Stimulated activated effector memory CD8-positive, alpha-beta T cell treated with anti-CD3 and anti-CD28 coated beads, Interleukin-12 subunit alpha, Interleukin-12 subunit beta, amount 100 ng/mL, for 72 hours (primary cell): ENCODE measurements at regions not wholly inside any gene's neighbourhood (a gene's known extent, or its start where the extent isn't known, plus 50 kb on each side); places are given as distances from the start of the nearest gene placed in this dataset.
"Not testable (repeated sequence)": the region's sequence is repeated elsewhere in the genome, so short reads cannot be mapped to it uniquely, and the experiment has no call there.

Experiments
- ATAC-seq: fragments of 150-1000 bp; cut with Tn5 transposase; 2 replicates; pipeline ENCODE4 v1.10.0; 2021
- DNase-seq, 2 donors: peaks; one replicate each; pipeline ENCODE4 v3.0.0; 2021 to 2022; ENCODE audit warnings: low spot score in 2 of 2
- H3K27ac Mint-ChIP-seq: one replicate; pipeline ENCODE4 v1.8.0; 2022; ENCODE audit warnings: mild to moderate bottlenecking, mixed read lengths
- H3K36me3 Mint-ChIP-seq: one replicate; pipeline ENCODE4 v1.8.0; 2022; ENCODE audit warnings: mild to moderate bottlenecking, mixed read lengths
- H3K4me1 Mint-ChIP-seq: one replicate; pipeline ENCODE4 v1.8.0; 2022; ENCODE audit warnings: mixed read lengths
- H3K4me3 Mint-ChIP-seq: one replicate; pipeline ENCODE4 v1.8.0; 2022; ENCODE audit warnings: mild to moderate bottlenecking, mixed read lengths
- H3K9me3 Mint-ChIP-seq: one replicate; pipeline ENCODE4 v1.8.0; 2022; ENCODE audit warnings: mixed read lengths

DNA sequence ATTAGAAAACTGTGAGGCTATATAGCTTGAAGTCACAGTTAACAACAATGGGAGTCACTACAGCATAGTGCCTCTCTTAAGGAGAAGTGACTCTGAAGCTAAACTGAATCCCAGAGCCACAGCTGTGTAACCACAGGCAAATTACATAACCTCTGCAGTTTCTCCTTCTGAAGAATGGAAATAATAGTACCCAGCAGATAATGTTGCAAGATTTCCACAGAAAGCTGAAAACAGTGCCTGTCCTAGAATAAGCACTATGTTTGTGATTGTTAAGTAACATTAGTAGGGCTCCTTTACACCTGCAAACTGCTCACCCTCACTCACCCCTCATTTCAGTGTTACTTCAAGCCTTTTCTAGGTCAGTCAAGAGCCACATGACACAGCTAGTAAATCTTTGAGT lies 886.7 kb downstream of the PLA2G4A start:
- ATAC-seq (no peak), DNase-seq (no peak)
- Mint-ChIP-seq H3K9me3 (peaks cover 18% of the 10 kb centered on the region), H3K27ac (no peak overlapping the region), H3K4me3 (no peak overlapping the region), H3K36me3 (no peaks in the 10 kb centered on the region), H3K4me1 (no peaks in the 10 kb centered on the region)

DNA sequence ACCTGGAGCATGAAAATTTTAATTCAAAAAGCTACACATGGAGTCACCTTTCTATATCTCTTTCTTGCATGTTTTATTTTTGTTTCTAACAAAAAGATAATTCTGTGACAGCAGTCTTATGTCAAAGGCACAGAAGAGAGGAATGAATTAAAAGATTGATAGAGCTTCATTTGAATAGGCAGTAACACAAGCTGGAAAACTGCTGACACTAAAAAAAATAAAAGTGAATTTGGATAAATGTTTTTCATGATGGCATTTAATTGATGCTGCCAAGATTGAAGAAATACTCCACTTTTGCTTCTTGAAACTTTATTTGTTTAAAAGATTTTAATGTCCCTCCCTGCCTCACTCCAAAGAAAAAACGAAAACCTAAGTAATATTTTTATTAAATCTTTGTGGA lies 887.4 kb downstream of the PLA2G4A start:
- no peak for ATAC-seq
- DNase-seq: no peak
- Mint-ChIP-seq H3K4me1 (no peaks in the 10 kb centered on the region), H3K36me3 (no peaks in the 10 kb centered on the region), H3K9me3 (peaks cover 11% of the 10 kb centered on the region), H3K27ac (no peak overlapping the region), H3K4me3 (no peak overlapping the region)

DNA sequence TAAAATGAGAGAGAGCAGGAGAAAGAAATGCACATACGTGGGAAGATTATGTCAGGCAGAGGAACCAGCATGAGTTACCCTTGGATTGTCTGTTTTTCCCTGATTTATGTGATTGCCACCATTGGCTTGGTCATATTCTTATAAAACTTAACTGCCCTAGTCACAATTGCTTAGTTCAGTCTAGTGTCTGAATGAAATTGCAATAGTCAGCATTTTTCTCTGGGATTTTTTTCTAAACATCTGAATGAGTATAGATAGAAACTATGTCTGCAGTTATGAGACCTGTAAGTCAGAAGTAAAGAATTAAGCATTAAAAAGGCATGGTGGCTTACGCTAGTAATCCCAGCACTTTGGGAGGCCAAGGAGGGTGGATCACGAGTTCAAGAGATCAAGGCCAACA lies 889.8 kb downstream of the PLA2G4A start:
- no peak overlapping the region for H3K4me3 Mint-ChIP-seq
- H3K4me1 Mint-ChIP-seq: no peaks in the 10 kb centered on the region
- no peak overlapping the region for H3K27ac Mint-ChIP-seq
- H3K36me3 Mint-ChIP-seq: no peaks in the 10 kb centered on the region
- H3K9me3 Mint-ChIP-seq: peaks cover 8% of the 10 kb centered on the region
- no peak for DNase-seq
- no peak for ATAC-seq

DNA sequence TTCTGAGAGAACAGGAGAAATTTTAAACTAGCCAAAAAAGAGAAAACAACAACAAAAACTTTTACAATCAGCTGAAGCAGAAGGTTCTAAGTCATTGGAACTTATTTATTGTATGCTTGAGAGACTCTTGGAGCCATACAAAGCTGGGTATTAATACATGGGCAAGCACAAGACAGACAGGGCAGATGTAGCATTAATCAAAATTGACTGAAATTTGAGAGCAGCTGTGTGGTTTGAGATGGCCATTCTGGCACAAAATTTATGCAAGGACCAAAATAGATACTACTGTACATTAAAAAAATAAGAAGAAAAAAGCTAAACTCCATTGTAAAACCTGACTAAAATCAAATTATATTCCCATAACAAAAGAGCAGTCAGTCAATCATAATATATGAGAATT lies 892.5 kb downstream of the PLA2G4A start:
- Mint-ChIP-seq H3K4me1 (no peaks in the 10 kb centered on the region), H3K9me3 (peaks cover 5% of the 10 kb centered on the region), H3K4me3 (no peak overlapping the region), H3K36me3 (no peaks in the 10 kb centered on the region), H3K27ac (no peak overlapping the region)
- ATAC-seq (no peak), DNase-seq (no peak)

DNA sequence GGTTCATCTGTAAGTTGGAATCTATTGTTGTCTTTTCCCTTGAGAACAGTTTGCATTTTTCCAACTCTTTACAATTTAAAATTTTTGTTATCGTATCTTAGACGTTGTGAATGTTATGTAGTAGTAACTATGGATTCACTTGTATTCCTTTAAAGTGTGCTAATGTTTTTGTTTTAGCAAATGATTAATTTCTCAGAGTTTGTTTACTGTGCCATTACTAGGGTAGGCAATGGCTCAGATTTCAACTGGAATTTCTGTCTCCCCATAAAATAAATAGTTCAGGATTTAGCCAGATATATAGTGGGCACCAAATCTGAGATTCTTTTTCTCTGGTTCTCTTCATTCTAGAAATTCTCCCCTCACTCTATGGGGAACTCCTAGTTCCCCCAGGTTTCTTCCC lies 896.5 kb downstream of the PLA2G4A start:
- Mint-ChIP-seq H3K27ac (no peak overlapping the region), H3K4me1 (no peaks in the 10 kb centered on the region), H3K9me3 (peaks cover 5% of the 10 kb centered on the region), H3K36me3 (no peaks in the 10 kb centered on the region), H3K4me3 (no peak overlapping the region)
- ATAC-seq: no peak
- no peak for DNase-seq

DNA sequence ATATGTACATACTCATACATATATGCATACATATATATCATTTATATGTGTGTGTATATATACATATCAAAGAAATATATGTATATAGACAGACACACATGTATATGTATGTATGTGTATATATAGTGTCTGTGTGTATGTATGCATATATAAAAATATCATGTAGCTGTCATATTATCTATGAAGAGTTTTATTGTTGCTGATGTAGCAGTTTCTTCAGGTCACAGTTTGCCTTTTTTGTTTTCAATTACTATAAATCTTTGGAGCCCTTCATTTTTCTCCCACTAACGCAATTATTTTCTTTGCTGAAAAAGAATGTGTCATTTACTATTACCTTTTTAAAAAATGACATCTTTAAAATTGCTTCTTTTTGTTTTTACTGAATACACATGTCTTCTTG lies 904.5 kb downstream of the PLA2G4A start:
- Mint-ChIP-seq H3K4me1 (no peaks in the 10 kb centered on the region), H3K9me3 (peaks cover 18% of the 10 kb centered on the region), H3K27ac (no peak overlapping the region), H3K4me3 (no peak overlapping the region), H3K36me3 (no peaks in the 10 kb centered on the region)
- ATAC-seq (no peak), DNase-seq (no peak)

DNA sequence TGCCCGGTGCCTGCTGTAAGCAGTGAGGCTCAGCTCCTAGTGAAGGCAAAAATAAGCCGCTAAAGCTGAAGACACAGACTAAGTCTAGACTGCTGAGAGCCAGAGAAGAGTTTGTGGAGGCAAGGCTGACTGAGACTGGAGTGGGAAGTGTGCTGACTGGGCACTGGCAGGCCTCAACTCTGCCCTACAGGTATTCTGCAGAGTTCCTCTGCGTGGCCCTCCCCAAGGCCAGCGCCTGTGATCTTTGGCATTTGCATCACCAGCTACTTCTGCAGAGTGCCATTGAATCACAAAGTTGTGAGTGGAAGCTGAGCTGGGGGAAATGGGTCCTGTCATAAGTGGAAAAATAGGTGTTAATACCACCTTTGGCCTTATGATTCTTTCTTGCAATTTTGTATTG lies 905.7 kb downstream of the PLA2G4A start:
- no peaks in the 10 kb centered on the region for H3K36me3 Mint-ChIP-seq
- H3K9me3 Mint-ChIP-seq: peaks cover 16% of the 10 kb centered on the region
- H3K4me1 Mint-ChIP-seq: no peaks in the 10 kb centered on the region
- H3K4me3 Mint-ChIP-seq: no peak overlapping the region
- no peak overlapping the region for H3K27ac Mint-ChIP-seq
- ATAC-seq: no peak
- no peak for DNase-seq

DNA sequence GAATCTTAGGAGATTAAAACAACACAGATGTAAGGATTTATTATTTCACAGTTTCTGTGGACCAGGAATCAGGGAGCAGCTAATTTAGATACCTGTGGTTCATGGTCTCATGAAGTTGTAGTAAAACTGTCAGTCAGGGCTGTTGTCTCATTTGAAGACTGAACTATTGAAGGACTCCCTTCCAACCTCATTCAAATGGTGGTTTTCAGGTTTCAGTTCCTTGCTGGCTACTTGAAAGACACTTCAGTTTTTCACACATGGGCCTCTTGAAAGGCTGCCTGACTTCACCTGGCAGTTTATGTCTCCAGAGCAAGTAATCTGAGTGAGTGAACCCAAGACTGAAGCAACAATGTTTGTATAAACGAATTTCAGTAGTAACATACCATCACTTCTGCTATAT lies 915.9 kb downstream of the PLA2G4A start:
- Mint-ChIP-seq H3K9me3 (peaks cover 10% of the 10 kb centered on the region), H3K4me3 (no peak overlapping the region), H3K27ac (no peak overlapping the region), H3K4me1 (no peaks in the 10 kb centered on the region), H3K36me3 (no peaks in the 10 kb centered on the region)
- DNase-seq (no peak), ATAC-seq (no peak)

DNA sequence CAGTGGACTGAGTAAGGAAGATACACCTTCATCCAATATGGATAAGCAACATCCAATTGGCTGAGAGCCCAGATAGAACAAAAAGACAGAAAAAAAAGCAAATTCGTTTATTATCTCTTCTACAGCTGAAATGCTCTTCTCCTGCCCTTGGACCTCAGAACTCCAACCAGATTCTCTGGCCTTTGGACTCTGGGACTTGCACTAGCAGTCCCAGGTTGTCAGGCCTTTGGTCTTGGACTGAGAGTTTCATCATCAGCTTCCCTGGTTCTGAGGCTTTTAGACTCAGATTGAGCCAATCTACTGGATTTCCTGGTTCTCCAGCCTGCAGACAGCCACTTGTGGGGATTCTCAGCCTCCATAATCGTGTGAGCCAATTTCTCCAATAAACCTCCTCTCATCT lies 926.8 kb downstream of the PLA2G4A start:
- H3K4me3 Mint-ChIP-seq: no peak overlapping the region

DNA sequence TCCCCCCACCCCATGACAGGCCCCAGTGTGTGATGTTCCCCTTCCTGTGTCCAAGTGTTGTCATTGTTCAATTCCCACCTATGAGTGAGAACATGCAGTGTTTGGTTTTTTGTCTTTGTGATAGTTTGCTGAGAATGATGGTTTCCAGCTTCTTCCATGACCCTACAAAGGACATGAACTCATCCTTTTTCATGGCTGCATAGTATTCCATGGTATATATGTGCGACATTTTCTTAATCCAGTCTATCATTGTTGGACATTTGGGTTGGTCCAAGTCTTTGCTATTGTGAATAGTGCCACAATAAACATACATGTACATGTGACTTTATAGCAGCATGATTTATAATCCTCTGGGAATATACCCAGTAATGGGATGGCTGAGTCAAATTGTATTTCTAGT lies 927.9 kb downstream of the PLA2G4A start:
- not testable (repeated sequence) for H3K4me3 Mint-ChIP-seq, DNase-seq, H3K27ac Mint-ChIP-seq, ATAC-seq, H3K9me3 Mint-ChIP-seq, H3K36me3 Mint-ChIP-seq, H3K4me1 Mint-ChIP-seq

More for the DNA sequence above, 926.8 kb downstream of the PLA2G4A start:
- ATAC-seq (no peak), DNase-seq (no peak)
- peaks cover 12% of the 10 kb centered on the region for H3K9me3 Mint-ChIP-seq
- H3K4me1 Mint-ChIP-seq: no peaks in the 10 kb centered on the region
- no peak overlapping the region for H3K27ac Mint-ChIP-seq
- no peaks in the 10 kb centered on the region for H3K36me3 Mint-ChIP-seq

DNA sequence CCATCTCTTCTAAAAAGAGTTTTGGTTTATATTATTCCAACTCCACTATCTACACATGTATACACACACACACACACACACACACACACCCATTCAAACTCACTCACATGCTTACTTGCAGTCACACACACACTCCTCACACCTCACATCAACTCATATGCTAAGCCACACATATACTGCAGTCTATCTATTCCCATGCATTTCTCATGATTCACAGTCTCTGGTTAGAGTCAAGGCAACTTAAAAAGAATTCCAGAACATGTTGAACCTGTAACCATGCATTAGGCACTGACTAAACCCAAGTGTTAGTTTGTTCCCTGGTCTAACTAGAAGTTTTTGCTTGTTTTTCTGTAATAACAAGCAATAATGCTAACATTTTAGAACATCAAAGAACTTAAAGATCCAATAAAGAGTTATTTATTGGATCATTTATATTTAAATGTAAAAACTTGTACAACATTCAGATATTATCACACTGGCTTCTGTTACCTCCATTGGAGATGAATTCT lies 931.1 kb downstream of the PLA2G4A start:
- no peaks in the 10 kb centered on the region for H3K36me3 Mint-ChIP-seq
- ATAC-seq (no peak), DNase-seq (no peak)
- no peaks in the 10 kb centered on the region for H3K4me1 Mint-ChIP-seq
- H3K9me3 Mint-ChIP-seq: peaks cover 6% of the 10 kb centered on the region
- H3K4me3 Mint-ChIP-seq: no peak overlapping the region
- no peak overlapping the region for H3K27ac Mint-ChIP-seq

DNA sequence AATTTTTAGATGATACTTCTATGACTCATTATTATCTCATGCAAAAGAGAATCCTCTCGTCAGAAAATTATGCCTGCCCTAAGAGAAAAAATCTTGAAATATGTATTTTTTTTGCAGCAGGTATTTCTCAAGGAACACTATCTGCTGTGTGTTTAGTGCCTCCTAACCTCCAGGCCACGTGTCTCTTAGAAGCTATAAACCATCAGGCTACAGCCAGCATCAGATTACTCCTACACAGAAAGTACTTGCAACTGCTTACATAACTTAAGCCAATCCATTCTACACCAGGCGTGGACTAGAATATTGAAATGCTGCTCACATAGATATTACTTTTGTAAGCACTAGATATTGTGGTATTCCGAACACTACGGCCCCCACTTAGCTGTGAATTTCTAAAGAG lies 933.4 kb downstream of the PLA2G4A start:
- H3K4me3 Mint-ChIP-seq: no peak overlapping the region
- H3K9me3 Mint-ChIP-seq: peaks cover 12% of the 10 kb centered on the region
- no peaks in the 10 kb centered on the region for H3K4me1 Mint-ChIP-seq
- no peaks in the 10 kb centered on the region for H3K36me3 Mint-ChIP-seq
- ATAC-seq (no peak), DNase-seq (no peak)
- H3K27ac Mint-ChIP-seq: no peak overlapping the region

DNA sequence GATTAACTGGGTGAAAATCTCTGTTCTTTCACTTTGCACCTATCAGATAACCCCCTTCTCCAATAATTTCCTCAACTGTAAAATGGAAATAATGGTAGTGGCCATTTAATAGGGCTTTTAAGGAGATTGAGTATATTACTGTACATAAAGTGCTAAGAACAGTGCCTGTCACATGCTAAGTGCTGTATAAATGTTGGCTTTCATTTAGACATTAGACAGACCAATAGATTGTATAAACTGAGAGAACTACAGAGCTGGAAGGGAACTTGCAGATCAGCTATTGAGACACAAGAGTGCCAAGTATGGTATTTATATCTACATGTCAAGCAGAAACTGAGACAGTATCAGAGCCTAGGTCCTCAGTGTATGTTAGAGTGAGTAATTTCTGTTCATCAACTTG lies 934.7 kb downstream of the PLA2G4A start:
- DNase-seq (no peak), ATAC-seq (no peak)
- Mint-ChIP-seq H3K36me3 (no peaks in the 10 kb centered on the region), H3K4me1 (no peaks in the 10 kb centered on the region), H3K27ac (no peak overlapping the region), H3K4me3 (no peak overlapping the region), H3K9me3 (peaks cover 19% of the 10 kb centered on the region)

DNA sequence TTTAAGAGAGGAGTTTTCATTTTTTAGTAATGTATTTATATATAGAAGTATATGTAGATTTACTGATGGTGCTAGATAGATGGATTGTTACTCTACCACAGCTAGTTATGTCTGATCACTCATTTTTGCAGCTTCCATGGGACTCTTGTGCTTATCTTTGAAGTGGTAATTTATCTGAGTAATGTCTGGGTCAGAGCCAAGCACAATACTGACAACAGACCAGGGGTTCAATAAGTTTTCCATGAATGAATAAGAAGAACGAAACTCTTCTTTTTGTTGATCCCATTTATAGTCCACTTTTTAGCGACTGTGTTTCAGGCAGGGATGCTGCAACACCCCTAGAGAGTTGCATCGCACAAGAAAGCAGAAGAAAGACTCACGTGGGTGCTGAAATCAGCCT lies 935.2 kb downstream of the PLA2G4A start:
- H3K4me3 Mint-ChIP-seq: no peak overlapping the region
- no peaks in the 10 kb centered on the region for H3K4me1 Mint-ChIP-seq
- H3K36me3 Mint-ChIP-seq: no peaks in the 10 kb centered on the region
- no peak overlapping the region for H3K27ac Mint-ChIP-seq
- ATAC-seq (no peak), DNase-seq (no peak)
- peaks cover 19% of the 10 kb centered on the region for H3K9me3 Mint-ChIP-seq

DNA sequence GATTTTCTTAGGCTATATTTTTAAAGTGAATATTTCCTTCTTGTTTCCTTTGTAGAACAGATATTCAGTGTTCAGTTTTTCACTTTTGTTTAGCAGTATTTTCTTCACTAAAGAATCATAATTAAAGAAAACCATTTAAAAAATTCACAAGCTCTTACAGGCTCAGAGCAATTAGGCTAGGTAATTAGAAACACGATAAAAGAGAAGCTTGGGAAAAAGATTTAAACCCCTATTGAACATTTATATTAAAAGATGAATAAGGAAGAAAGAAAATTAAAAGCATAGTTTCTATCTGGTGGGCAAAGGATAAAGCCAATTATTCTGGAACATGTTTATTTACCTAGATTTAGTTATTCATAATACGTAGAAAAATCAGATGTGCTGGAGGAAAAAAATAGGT lies 942.6 kb downstream of the PLA2G4A start:
- Mint-ChIP-seq H3K9me3 (peaks cover 15% of the 10 kb centered on the region), H3K4me3 (no peak overlapping the region)
- no peak for ATAC-seq

DNA sequence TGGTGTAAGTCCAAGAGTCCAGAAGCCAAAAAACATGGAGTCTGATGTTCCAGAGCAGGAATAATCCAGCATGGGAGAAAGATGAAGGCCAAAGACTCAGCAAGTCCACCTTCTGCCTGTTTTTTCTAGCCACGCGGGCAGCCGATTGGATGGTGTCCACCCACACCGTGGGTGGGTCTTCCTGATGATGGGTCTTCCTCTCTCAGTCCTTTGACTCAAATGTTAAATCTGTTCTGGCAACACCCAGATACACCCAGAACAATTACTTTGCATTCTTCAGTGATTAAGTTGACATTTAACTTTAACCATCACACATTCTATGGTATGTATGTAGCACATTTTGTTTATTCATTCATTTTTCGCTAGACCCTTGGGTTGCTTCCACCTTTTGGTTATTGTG lies 944.4 kb downstream of the PLA2G4A start:
- no peaks in the 10 kb centered on the region for H3K36me3 Mint-ChIP-seq
- no peak for DNase-seq
- no peaks in the 10 kb centered on the region for H3K4me1 Mint-ChIP-seq
- ATAC-seq: no peak
- peaks cover 12% of the 10 kb centered on the region for H3K9me3 Mint-ChIP-seq
- no peak overlapping the region for H3K27ac Mint-ChIP-seq
- no peak overlapping the region for H3K4me3 Mint-ChIP-seq

More for the DNA sequence above, 942.6 kb downstream of the PLA2G4A start:
- Mint-ChIP-seq H3K4me1 (no peaks in the 10 kb centered on the region), H3K27ac (no peak overlapping the region), H3K36me3 (no peaks in the 10 kb centered on the region)
- no peak for DNase-seq

DNA sequence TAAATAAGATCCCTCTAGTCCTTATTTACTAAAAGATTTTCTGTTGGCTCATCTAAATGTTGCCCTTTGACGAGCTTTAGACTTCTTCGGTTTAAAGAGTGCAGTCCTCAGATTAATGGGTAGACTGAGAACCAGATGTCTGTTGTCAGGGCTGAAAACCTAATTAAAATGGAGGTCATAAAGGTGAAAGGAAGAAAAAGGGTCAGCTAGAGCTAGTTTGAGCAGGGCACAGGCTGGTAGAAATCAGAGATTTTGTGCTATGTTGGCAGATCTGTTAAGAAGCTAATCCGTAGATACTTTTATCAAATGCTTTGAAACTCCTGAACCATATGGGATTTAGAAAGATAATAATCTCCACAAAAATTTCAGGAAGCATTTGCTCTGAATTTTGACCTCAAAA lies 959.0 kb downstream of the PLA2G4A start:
- H3K9me3 Mint-ChIP-seq: peaks cover 13% of the 10 kb centered on the region
- H3K4me1 Mint-ChIP-seq: no peaks in the 10 kb centered on the region
- no peaks in the 10 kb centered on the region for H3K36me3 Mint-ChIP-seq
- no peak overlapping the region for H3K4me3 Mint-ChIP-seq
- no peak for ATAC-seq
- H3K27ac Mint-ChIP-seq: no peak overlapping the region
- no peak for DNase-seq
